Liver (tissue), 3 donors: ENCODE measurements at regions not wholly inside any gene's neighbourhood (a gene's known extent, or its start where the extent isn't known, plus 50 kb on each side); places are given as distances from the start of the nearest gene placed in this dataset.

ENCODE experiments used
- RAD21 ChIP-seq, 2 donors: IDR thresholded peaks; 2 replicates each; pipeline ENCODE4 v1.6.1; 2016; ENCODE audit warnings: antibody characterized with exemption in 2 of 2, mild to moderate bottlenecking in 2 of 2
- RXRA ChIP-seq, 2 donors: IDR thresholded peaks; 2 replicates each; pipeline ENCODE4 v1.6.1; 2017 to 2018; ENCODE audit warnings: antibody characterized with exemption in 2 of 2, mild to moderate bottlenecking in 1 of 2
- SP1 ChIP-seq: IDR thresholded peaks from 2 replicates; pipeline ENCODE4 v1.6.1; 2018; ENCODE audit warnings: antibody characterized with exemption, mild to moderate bottlenecking
- YY1 ChIP-seq: IDR thresholded peaks from 2 replicates; pipeline ENCODE4 v1.6.1; 2016; ENCODE audit warnings: antibody characterized with exemption, mild to moderate bottlenecking
- TF ChIP-seq, protein P1 (sequence below): fragments of 150-350 bp; IDR thresholded peaks from 2 replicates; pipeline ENCODE4 v1.5.1; 2017; ENCODE audit warnings: improper control_type of control experiment, low read depth, low read length; ENCODE audit not compliant: missing input control
- TF ChIP-seq, protein P2 (sequence below): IDR thresholded peaks from 2 replicates; pipeline ENCODE4 v1.6.1; 2016; ENCODE audit warnings: antibody characterized with exemption, mild to moderate bottlenecking
- TF ChIP-seq, protein P3 (sequence below): IDR thresholded peaks from 2 replicates; pipeline ENCODE4 v1.6.1; 2016; ENCODE audit warnings: antibody characterized with exemption
- donor health status: healthy.
- donor health status: healthy.

DNA sequence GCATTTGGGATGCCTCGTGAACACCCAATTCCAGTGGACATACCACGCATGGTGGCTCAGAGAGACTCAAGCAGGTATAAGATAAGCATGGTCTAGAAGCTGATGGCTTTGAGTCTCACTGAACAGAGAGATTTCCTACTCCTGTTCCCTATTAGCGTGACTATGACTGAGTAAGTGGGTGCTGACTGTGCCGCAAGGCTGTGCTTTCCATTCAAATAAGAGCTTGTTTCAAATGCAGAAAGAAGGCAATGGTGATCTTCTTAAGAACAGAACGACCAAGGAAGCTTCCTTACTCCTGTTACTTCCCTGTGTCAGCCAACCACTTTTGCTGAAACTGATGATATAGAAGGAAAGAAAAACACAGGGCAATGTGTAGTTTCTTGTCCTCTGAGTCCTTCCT, 63.5 kb upstream of the IGFBP2 start:
- TF ChIP-seq RXRA (IDR thresholded peaks at IDR 0.05) (no peak), SP1 (no peak), RAD21 (IDR thresholded peaks at IDR 0.05) (no peak), YY1 (no peak)
- TF ChIP-seq, protein P1, sequence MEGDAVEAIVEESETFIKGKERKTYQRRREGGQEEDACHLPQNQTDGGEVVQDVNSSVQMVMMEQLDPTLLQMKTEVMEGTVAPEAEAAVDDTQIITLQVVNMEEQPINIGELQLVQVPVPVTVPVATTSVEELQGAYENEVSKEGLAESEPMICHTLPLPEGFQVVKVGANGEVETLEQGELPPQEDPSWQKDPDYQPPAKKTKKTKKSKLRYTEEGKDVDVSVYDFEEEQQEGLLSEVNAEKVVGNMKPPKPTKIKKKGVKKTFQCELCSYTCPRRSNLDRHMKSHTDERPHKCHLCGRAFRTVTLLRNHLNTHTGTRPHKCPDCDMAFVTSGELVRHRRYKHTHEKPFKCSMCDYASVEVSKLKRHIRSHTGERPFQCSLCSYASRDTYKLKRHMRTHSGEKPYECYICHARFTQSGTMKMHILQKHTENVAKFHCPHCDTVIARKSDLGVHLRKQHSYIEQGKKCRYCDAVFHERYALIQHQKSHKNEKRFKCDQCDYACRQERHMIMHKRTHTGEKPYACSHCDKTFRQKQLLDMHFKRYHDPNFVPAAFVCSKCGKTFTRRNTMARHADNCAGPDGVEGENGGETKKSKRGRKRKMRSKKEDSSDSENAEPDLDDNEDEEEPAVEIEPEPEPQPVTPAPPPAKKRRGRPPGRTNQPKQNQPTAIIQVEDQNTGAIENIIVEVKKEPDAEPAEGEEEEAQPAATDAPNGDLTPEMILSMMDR, result no peak
- TF ChIP-seq, protein P2, sequence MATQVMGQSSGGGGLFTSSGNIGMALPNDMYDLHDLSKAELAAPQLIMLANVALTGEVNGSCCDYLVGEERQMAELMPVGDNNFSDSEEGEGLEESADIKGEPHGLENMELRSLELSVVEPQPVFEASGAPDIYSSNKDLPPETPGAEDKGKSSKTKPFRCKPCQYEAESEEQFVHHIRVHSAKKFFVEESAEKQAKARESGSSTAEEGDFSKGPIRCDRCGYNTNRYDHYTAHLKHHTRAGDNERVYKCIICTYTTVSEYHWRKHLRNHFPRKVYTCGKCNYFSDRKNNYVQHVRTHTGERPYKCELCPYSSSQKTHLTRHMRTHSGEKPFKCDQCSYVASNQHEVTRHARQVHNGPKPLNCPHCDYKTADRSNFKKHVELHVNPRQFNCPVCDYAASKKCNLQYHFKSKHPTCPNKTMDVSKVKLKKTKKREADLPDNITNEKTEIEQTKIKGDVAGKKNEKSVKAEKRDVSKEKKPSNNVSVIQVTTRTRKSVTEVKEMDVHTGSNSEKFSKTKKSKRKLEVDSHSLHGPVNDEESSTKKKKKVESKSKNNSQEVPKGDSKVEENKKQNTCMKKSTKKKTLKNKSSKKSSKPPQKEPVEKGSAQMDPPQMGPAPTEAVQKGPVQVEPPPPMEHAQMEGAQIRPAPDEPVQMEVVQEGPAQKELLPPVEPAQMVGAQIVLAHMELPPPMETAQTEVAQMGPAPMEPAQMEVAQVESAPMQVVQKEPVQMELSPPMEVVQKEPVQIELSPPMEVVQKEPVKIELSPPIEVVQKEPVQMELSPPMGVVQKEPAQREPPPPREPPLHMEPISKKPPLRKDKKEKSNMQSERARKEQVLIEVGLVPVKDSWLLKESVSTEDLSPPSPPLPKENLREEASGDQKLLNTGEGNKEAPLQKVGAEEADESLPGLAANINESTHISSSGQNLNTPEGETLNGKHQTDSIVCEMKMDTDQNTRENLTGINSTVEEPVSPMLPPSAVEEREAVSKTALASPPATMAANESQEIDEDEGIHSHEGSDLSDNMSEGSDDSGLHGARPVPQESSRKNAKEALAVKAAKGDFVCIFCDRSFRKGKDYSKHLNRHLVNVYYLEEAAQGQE, result no peak
- TF ChIP-seq, protein P3, sequence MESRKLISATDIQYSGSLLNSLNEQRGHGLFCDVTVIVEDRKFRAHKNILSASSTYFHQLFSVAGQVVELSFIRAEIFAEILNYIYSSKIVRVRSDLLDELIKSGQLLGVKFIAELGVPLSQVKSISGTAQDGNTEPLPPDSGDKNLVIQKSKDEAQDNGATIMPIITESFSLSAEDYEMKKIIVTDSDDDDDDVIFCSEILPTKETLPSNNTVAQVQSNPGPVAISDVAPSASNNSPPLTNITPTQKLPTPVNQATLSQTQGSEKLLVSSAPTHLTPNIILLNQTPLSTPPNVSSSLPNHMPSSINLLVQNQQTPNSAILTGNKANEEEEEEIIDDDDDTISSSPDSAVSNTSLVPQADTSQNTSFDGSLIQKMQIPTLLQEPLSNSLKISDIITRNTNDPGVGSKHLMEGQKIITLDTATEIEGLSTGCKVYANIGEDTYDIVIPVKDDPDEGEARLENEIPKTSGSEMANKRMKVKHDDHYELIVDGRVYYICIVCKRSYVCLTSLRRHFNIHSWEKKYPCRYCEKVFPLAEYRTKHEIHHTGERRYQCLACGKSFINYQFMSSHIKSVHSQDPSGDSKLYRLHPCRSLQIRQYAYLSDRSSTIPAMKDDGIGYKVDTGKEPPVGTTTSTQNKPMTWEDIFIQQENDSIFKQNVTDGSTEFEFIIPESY, result no peak
